Fibroblast of lung (primary cell): ENCODE measurements at regions not wholly inside any gene's neighbourhood (a gene's known extent, or its start where the extent isn't known, plus 50 kb on each side); places are given as distances from the start of the nearest gene placed in this dataset.

ENCODE experiments used
- CTCF ChIP-seq, 2 donors: IDR thresholded peaks in 1 of 2; conservative IDR thresholded peaks in 1 of 2; 1 replicate in 1 of 2; 2 replicates in 1 of 2; pipeline ENCODE4 v1.5.1; 2011 to 2012; ENCODE audit warnings: low read length in 2 of 2, control low read depth in 1 of 2, inconsistent platforms in 1 of 2, low read depth in 1 of 2, mild to moderate bottlenecking in 1 of 2
- EZH2 ChIP-seq: IDR thresholded peaks from 2 replicates; pipeline ENCODE4 v1.5.1; 2012; ENCODE audit warnings: low read length, control low read depth, mild to moderate bottlenecking; ENCODE audit errors: missing control alignments

GRCh38 chr4:64857198-64857597, 447.9 kb upstream of the TECRL start:
- TF ChIP-seq CTCF (conservative IDR thresholded peaks at IDR 0.05 in 1 of 2, IDR thresholded peaks at IDR 0.05 in 1 of 2; ENCODE audit: low read depth in 1 of 2, low read length in 2 of 2) (no peak), EZH2 (no peak)
